ENCODE measurements at regions not wholly inside any gene's neighbourhood (a gene's known extent, or its start where the extent isn't known, plus 50 kb on each side); places are given as distances from the start of the nearest gene placed in this dataset.

- no peak overlapping the region for H3K4me3 ChIP-seq (ENCODE audit: insufficient read depth, low read depth, low read length)
- H3K27me3 ChIP-seq (ENCODE audit: control insufficient read depth, insufficient read depth, low read length): no peaks in the 10 kb centered on the region
- no peak for DNase-seq
- H3K36me3 ChIP-seq (replicated peaks; ENCODE audit: control insufficient read depth, insufficient read depth, low read length): no peaks in the 10 kb centered on the region
Observed at GRCh38 chr15:95459273-95459672, 871.2 kb upstream of the NR2F2 start.

- no peak for DNase-seq
- Histone ChIP-seq H3K4me3 (ENCODE audit: insufficient read depth, low read depth, low read length) (no peak overlapping the region), H3K36me3 (replicated peaks; ENCODE audit: control insufficient read depth, insufficient read depth, low read length) (no peaks in the 10 kb centered on the region), H3K27me3 (ENCODE audit: control insufficient read depth, insufficient read depth, low read length) (no peaks in the 10 kb centered on the region)
Observed at GRCh38 chr15:95464509-95464908, 866.0 kb upstream of the NR2F2 start.

GRCh38 chr15:95468820-95469219, 861.7 kb upstream of the NR2F2 start:
- peak; percentile 8 for DNase-seq
- Histone ChIP-seq H3K36me3 (replicated peaks; ENCODE audit: control insufficient read depth, insufficient read depth, low read length) (no peaks in the 10 kb centered on the region), H3K27me3 (ENCODE audit: control insufficient read depth, insufficient read depth, low read length) (no peaks in the 10 kb centered on the region), H3K4me3 (ENCODE audit: insufficient read depth, low read depth, low read length) (no peak overlapping the region)

GRCh38 chr15:95469496-95470000, 861.0 kb upstream of the NR2F2 start:
- no peaks in the 10 kb centered on the region for H3K36me3 ChIP-seq (replicated peaks; ENCODE audit: control insufficient read depth, insufficient read depth, low read length)
- no peaks in the 10 kb centered on the region for H3K27me3 ChIP-seq (ENCODE audit: control insufficient read depth, insufficient read depth, low read length)
- no peak overlapping the region for H3K4me3 ChIP-seq (ENCODE audit: insufficient read depth, low read depth, low read length)
- no peak for DNase-seq

- H3K36me3 ChIP-seq (replicated peaks; ENCODE audit: control insufficient read depth, insufficient read depth, low read length): no peaks in the 10 kb centered on the region
- no peak for DNase-seq
- H3K4me3 ChIP-seq (ENCODE audit: insufficient read depth, low read depth, low read length): no peak overlapping the region
Observed at GRCh38 chr15:95470529-95470928, 860.0 kb upstream of the NR2F2 start.

GRCh38 chr15:95470997-95471689, 859.4 kb upstream of the NR2F2 start:
- Histone ChIP-seq H3K4me3 (ENCODE audit: insufficient read depth, low read depth, low read length) (no peak overlapping the region), H3K36me3 (replicated peaks; ENCODE audit: control insufficient read depth, insufficient read depth, low read length) (no peaks in the 10 kb centered on the region), H3K27me3 (ENCODE audit: control insufficient read depth, insufficient read depth, low read length) (no peaks in the 10 kb centered on the region)
- no peak for DNase-seq

More at GRCh38 chr15:95470529-95470928, 860.0 kb upstream of the NR2F2 start:
- no peaks in the 10 kb centered on the region for H3K27me3 ChIP-seq (ENCODE audit: control insufficient read depth, insufficient read depth, low read length)

- no peak for DNase-seq
- H3K27me3 ChIP-seq (ENCODE audit: control insufficient read depth, insufficient read depth, low read length): no peaks in the 10 kb centered on the region
- H3K4me3 ChIP-seq (ENCODE audit: insufficient read depth, low read depth, low read length): no peak overlapping the region
- no peaks in the 10 kb centered on the region for H3K36me3 ChIP-seq (replicated peaks; ENCODE audit: control insufficient read depth, insufficient read depth, low read length)
Observed at GRCh38 chr15:95471690-95472086, 858.8 kb upstream of the NR2F2 start.

GRCh38 chr15:95475067-95475466, 855.4 kb upstream of the NR2F2 start:
- DNase-seq: no peak
- no peak overlapping the region for H3K4me3 ChIP-seq (ENCODE audit: insufficient read depth, low read depth, low read length)
- H3K36me3 ChIP-seq (replicated peaks; ENCODE audit: control insufficient read depth, insufficient read depth, low read length): no peaks in the 10 kb centered on the region
- no peaks in the 10 kb centered on the region for H3K27me3 ChIP-seq (ENCODE audit: control insufficient read depth, insufficient read depth, low read length)

- no peak for DNase-seq
- H3K36me3 ChIP-seq (replicated peaks; ENCODE audit: control insufficient read depth, insufficient read depth, low read length): no peaks in the 10 kb centered on the region
- no peak overlapping the region for H3K4me3 ChIP-seq (ENCODE audit: insufficient read depth, low read depth, low read length)
- no peaks in the 10 kb centered on the region for H3K27me3 ChIP-seq (ENCODE audit: control insufficient read depth, insufficient read depth, low read length)
Observed at GRCh38 chr15:95479308-95479707, 851.2 kb upstream of the NR2F2 start.

GRCh38 chr15:95485367-95485766, 845.1 kb upstream of the NR2F2 start:
- Histone ChIP-seq H3K4me3 (ENCODE audit: insufficient read depth, low read depth, low read length) (no peak overlapping the region), H3K27me3 (ENCODE audit: control insufficient read depth, insufficient read depth, low read length) (no peaks in the 10 kb centered on the region), H3K36me3 (replicated peaks; ENCODE audit: control insufficient read depth, insufficient read depth, low read length) (no peaks in the 10 kb centered on the region)
- DNase-seq: no peak

- DNase-seq: no peak
- no peak overlapping the region for H3K4me3 ChIP-seq (ENCODE audit: insufficient read depth, low read depth, low read length)
- H3K36me3 ChIP-seq (replicated peaks; ENCODE audit: control insufficient read depth, insufficient read depth, low read length): no peaks in the 10 kb centered on the region
- H3K27me3 ChIP-seq (ENCODE audit: control insufficient read depth, insufficient read depth, low read length): no peaks in the 10 kb centered on the region
Observed at GRCh38 chr15:95486224-95486623, 844.3 kb upstream of the NR2F2 start.

GRCh38 chr15:95489103-95489502, 841.4 kb upstream of the NR2F2 start:
- Histone ChIP-seq H3K27me3 (ENCODE audit: control insufficient read depth, insufficient read depth, low read length) (no peaks in the 10 kb centered on the region), H3K4me3 (ENCODE audit: insufficient read depth, low read depth, low read length) (no peak overlapping the region), H3K36me3 (replicated peaks; ENCODE audit: control insufficient read depth, insufficient read depth, low read length) (no peaks in the 10 kb centered on the region)
- DNase-seq: no peak

GRCh38 chr15:95492388-95493070, 838.0 kb upstream of the NR2F2 start:
- no peaks in the 10 kb centered on the region for H3K36me3 ChIP-seq (replicated peaks; ENCODE audit: control insufficient read depth, insufficient read depth, low read length)
- DNase-seq: no peak
- no peaks in the 10 kb centered on the region for H3K27me3 ChIP-seq (ENCODE audit: control insufficient read depth, insufficient read depth, low read length)
- H3K4me3 ChIP-seq (ENCODE audit: insufficient read depth, low read depth, low read length): no peak overlapping the region

- Histone ChIP-seq H3K36me3 (replicated peaks; ENCODE audit: control insufficient read depth, insufficient read depth, low read length) (no peaks in the 10 kb centered on the region), H3K4me3 (ENCODE audit: insufficient read depth, low read depth, low read length) (no peak overlapping the region), H3K27me3 (ENCODE audit: control insufficient read depth, insufficient read depth, low read length) (no peaks in the 10 kb centered on the region)
- DNase-seq: peak; percentile 8
Observed at GRCh38 chr15:95494971-95495541, 835.4 kb upstream of the NR2F2 start.

- no peak for DNase-seq
- H3K27me3 ChIP-seq (ENCODE audit: control insufficient read depth, insufficient read depth, low read length): no peaks in the 10 kb centered on the region
- H3K4me3 ChIP-seq (ENCODE audit: insufficient read depth, low read depth, low read length): no peak overlapping the region
- H3K36me3 ChIP-seq (replicated peaks; ENCODE audit: control insufficient read depth, insufficient read depth, low read length): no peaks in the 10 kb centered on the region
Observed at GRCh38 chr15:95497634-95498033, 832.9 kb upstream of the NR2F2 start.
